GM23338 (cell line): ENCODE measurements at regions not wholly inside any gene's neighbourhood (a gene's known extent, or its start where the extent isn't known, plus 50 kb on each side); places are given as distances from the start of the nearest gene placed in this dataset.

Experiments used
- ATAC-seq: fragments of 200-7000 bp; cut with Tn5 transposase; 3 replicates; pipeline ENCODE4 v1.9.1; 2020
- DNase-seq: peaks from one replicate; pipeline ENCODE4 v3.0.0-alpha.2; 2015; ENCODE audit warnings: low spot score
- H2AFZ ChIP-seq: fragments of 200-600 bp; sonication (generic); 2 replicates; pipeline ENCODE4 v1.8.0; 2016; ENCODE audit warnings: antibody characterized with exemption, mild to moderate bottlenecking, moderate library complexity
- H3F3A ChIP-seq: fragments of 200-600 bp; sonication (generic); replicated peaks from 2 replicates; pipeline ENCODE4 v1.8.0; 2017; ENCODE audit warnings: antibody characterized with exemption, mixed run types, low read depth
- H3K27ac ChIP-seq: fragments of 200-600 bp; sonication (generic); 2 replicates; pipeline ENCODE4 v1.6.1; 2016; ENCODE audit warnings: low read depth
- H3K27me3 ChIP-seq: fragments of 200-600 bp; sonication (generic); 2 replicates; pipeline ENCODE4 v1.8.0; 2016; ENCODE audit warnings: mild to moderate bottlenecking, mixed run types, moderate library complexity; ENCODE audit not compliant: insufficient read depth
- H3K36me3 ChIP-seq: fragments of 200-600 bp; sonication (generic); 2 replicates; pipeline ENCODE4 v1.8.0; 2016; ENCODE audit warnings: mild to moderate bottlenecking; ENCODE audit not compliant: insufficient read depth
- H3K4me1 ChIP-seq: fragments of 200-600 bp; sonication (generic); 2 replicates; pipeline ENCODE4 v1.8.0; 2016; ENCODE audit warnings: mild to moderate bottlenecking, moderate library complexity; ENCODE audit not compliant: insufficient read depth
- H3K4me2 ChIP-seq: fragments of 200-600 bp; sonication (generic); 2 replicates; pipeline ENCODE4 v1.7.1; 2017; ENCODE audit warnings: mixed run types
- H3K4me3 ChIP-seq: fragments of 200-600 bp; sonication (generic); 2 replicates; pipeline ENCODE4 v1.6.1; 2016; ENCODE audit warnings: mixed run types
- H3K79me2 ChIP-seq: fragments of 200-600 bp; sonication (generic); replicated peaks from 2 replicates; pipeline ENCODE4 v1.8.0; 2017; ENCODE audit warnings: mild to moderate bottlenecking; ENCODE audit not compliant: insufficient read depth
- H3K9me2 ChIP-seq: fragments of 200-600 bp; sonication (generic); 2 replicates; pipeline ENCODE4 v1.8.0; 2017; ENCODE audit not compliant: insufficient read depth
- H4K20me1 ChIP-seq: fragments of 200-600 bp; sonication (generic); replicated peaks from 2 replicates; pipeline ENCODE4 v1.8.0; 2017; ENCODE audit warnings: mild to moderate bottlenecking; ENCODE audit not compliant: insufficient read depth
- H3K27ac Mint-ChIP-seq: 2 replicates; pipeline ENCODE4 v1.8.0; 2020; ENCODE audit warnings: inconsistent platforms, mild to moderate bottlenecking, moderate library complexity, mixed read lengths
- H3K27me3 Mint-ChIP-seq: 3 replicates; pipeline ENCODE4 v1.8.0; 2022; ENCODE audit warnings: low read depth, mild to moderate bottlenecking, moderate library complexity, mixed read lengths, inconsistent platforms; ENCODE audit not compliant: insufficient read depth, poor library complexity
- H3K36me3 Mint-ChIP-seq: 3 replicates; pipeline ENCODE4 v1.8.0; 2021; ENCODE audit warnings: low read depth, mild to moderate bottlenecking, inconsistent platforms, moderate library complexity, mixed read lengths
- H3K4me1 Mint-ChIP-seq: 3 replicates; pipeline ENCODE4 v1.8.0; 2020; ENCODE audit warnings: mild to moderate bottlenecking, inconsistent platforms, mixed read lengths
- H3K4me3 Mint-ChIP-seq: 3 replicates; pipeline ENCODE4 v1.8.0; 2021; ENCODE audit warnings: moderate library complexity, mild to moderate bottlenecking, inconsistent platforms, mixed read lengths
- H3K9me3 Mint-ChIP-seq: 3 replicates; pipeline ENCODE4 v1.8.0; 2020; ENCODE audit warnings: moderate library complexity, mild to moderate bottlenecking, inconsistent platforms, mixed read lengths
- CREB1 ChIP-seq: fragments of 250-450 bp; sonication (Bioruptor Pico); IDR thresholded peaks from 2 replicates; pipeline ENCODE4 v1.5.0; 2020; ENCODE audit warnings: low read depth, mild to moderate bottlenecking, moderate library complexity
- EZH2 ChIP-seq: fragments of 200-600 bp; sonication (generic); IDR thresholded peaks from one replicate; pipeline ENCODE4 v1.8.0; 2017; ENCODE audit warnings: antibody characterized with exemption, mild to moderate bottlenecking, low read depth; ENCODE audit not compliant: unreplicated experiment
- EZH2phosphoT487 ChIP-seq: fragments of 200-600 bp; sonication (generic); IDR thresholded peaks from one replicate; pipeline ENCODE4 v1.8.1; 2018; ENCODE audit warnings: antibody characterized with exemption; ENCODE audit not compliant: unreplicated experiment
- NANOG ChIP-seq: IDR thresholded peaks from 2 replicates; pipeline ENCODE4 v1.6.1; 2016; ENCODE audit warnings: antibody characterized with exemption, borderline replicate concordance
- STAT1 ChIP-seq: IDR thresholded peaks from one replicate; pipeline ENCODE4 v1.6.1; 2016; ENCODE audit warnings: antibody characterized with exemption; ENCODE audit not compliant: unreplicated experiment
- ZNF114 ChIP-seq: fragments of 250-450 bp; sonication (Bioruptor Pico); IDR thresholded peaks from 2 replicates; pipeline ENCODE4 v1.5.0; 2020; ENCODE audit warnings: mild to moderate bottlenecking, moderate library complexity
- TF ChIP-seq, protein P1 (sequence below): IDR thresholded peaks from one replicate; pipeline ENCODE4 v1.6.1; 2018; ENCODE audit warnings: antibody characterized with exemption; ENCODE audit not compliant: unreplicated experiment
- TF ChIP-seq, protein P2 (sequence below), 2 experiments: fragments of 200-600 bp in 1 of 2; sonication (generic) in 1 of 2; conservative IDR thresholded peaks; 2 replicates each; pipeline versions ENCODE4 v1.5.1 to v1.6.1; 2016 to 2017; ENCODE audit warnings: antibody characterized with exemption in 2 of 2, low read depth in 2 of 2, mild to moderate bottlenecking in 2 of 2, moderate library complexity in 1 of 2
- TF ChIP-seq, protein P3 (sequence below): IDR thresholded peaks from 2 replicates; pipeline ENCODE4 v1.6.1; 2016; ENCODE audit warnings: antibody characterized with exemption
- TF ChIP-seq, protein P4 (sequence below): fragments of 250-450 bp; sonication (Bioruptor Pico); IDR thresholded peaks from 2 replicates; pipeline ENCODE4 v1.5.0; 2020; ENCODE audit warnings: mild to moderate bottlenecking, moderate library complexity

DNA sequence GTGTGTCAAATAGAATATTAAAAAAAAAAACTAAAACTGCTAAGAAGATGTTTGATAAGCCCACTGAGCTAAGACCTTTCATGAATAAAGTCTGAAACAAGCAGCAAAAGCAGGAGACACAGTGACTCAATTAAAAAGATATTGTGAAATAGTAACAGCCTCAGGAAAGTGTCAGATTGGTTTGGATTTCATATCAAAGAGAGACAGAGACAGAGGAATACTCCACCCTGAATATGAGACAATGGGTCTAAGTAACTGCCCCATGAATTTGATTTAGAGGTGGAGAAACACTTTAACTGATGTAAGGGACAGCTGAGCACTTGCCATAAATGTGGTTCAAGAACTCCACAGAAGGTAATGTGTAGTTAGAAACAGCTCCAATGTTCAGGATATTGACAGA is 277.9 kb upstream of the FOXG1 start (continued):
- TF ChIP-seq, protein P1, sequence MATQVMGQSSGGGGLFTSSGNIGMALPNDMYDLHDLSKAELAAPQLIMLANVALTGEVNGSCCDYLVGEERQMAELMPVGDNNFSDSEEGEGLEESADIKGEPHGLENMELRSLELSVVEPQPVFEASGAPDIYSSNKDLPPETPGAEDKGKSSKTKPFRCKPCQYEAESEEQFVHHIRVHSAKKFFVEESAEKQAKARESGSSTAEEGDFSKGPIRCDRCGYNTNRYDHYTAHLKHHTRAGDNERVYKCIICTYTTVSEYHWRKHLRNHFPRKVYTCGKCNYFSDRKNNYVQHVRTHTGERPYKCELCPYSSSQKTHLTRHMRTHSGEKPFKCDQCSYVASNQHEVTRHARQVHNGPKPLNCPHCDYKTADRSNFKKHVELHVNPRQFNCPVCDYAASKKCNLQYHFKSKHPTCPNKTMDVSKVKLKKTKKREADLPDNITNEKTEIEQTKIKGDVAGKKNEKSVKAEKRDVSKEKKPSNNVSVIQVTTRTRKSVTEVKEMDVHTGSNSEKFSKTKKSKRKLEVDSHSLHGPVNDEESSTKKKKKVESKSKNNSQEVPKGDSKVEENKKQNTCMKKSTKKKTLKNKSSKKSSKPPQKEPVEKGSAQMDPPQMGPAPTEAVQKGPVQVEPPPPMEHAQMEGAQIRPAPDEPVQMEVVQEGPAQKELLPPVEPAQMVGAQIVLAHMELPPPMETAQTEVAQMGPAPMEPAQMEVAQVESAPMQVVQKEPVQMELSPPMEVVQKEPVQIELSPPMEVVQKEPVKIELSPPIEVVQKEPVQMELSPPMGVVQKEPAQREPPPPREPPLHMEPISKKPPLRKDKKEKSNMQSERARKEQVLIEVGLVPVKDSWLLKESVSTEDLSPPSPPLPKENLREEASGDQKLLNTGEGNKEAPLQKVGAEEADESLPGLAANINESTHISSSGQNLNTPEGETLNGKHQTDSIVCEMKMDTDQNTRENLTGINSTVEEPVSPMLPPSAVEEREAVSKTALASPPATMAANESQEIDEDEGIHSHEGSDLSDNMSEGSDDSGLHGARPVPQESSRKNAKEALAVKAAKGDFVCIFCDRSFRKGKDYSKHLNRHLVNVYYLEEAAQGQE = no peak
- TF ChIP-seq ZNF114 (CRISPR knock-in tag) (no peak), EZH2 (no peak), NANOG (no peak)
- TF ChIP-seq, protein P2, sequence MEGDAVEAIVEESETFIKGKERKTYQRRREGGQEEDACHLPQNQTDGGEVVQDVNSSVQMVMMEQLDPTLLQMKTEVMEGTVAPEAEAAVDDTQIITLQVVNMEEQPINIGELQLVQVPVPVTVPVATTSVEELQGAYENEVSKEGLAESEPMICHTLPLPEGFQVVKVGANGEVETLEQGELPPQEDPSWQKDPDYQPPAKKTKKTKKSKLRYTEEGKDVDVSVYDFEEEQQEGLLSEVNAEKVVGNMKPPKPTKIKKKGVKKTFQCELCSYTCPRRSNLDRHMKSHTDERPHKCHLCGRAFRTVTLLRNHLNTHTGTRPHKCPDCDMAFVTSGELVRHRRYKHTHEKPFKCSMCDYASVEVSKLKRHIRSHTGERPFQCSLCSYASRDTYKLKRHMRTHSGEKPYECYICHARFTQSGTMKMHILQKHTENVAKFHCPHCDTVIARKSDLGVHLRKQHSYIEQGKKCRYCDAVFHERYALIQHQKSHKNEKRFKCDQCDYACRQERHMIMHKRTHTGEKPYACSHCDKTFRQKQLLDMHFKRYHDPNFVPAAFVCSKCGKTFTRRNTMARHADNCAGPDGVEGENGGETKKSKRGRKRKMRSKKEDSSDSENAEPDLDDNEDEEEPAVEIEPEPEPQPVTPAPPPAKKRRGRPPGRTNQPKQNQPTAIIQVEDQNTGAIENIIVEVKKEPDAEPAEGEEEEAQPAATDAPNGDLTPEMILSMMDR (conservative IDR thresholded peaks at IDR 0.05; ENCODE audit: low read depth in 2 of 2) = no peak

DNA sequence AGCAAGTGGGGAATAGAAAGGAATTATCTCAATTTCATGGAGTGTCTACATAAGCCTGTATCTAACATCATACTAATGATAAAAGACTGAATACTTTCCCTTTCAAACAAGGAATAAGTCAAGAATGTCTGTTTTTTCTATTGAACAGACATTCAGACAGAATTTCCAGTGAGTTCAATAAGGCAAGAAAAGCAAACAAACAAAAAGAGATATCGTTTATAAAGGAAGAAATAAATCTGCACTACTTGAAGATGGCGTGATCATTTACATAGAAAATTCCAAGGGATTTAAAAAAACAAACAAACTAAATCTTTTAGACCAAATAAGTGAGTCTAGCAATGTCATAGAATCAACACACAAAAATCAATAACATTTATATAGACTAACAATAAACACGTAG is 273.1 kb upstream of the FOXG1 start:
- ATAC-seq = no peak
- Mint-ChIP-seq H3K9me3 (no peaks in the 10 kb centered on the region; the same call in 2 of the 3 replicates), H3K27ac (no peak overlapping the region), H3K36me3 (no peaks in the 10 kb centered on the region), H3K27me3 (no peaks in the 10 kb centered on the region), H3K4me3 (no peak overlapping the region), H3K4me1 (no peaks in the 10 kb centered on the region)
- H3K27me3 ChIP-seq = no peaks in the 10 kb centered on the region
- no peak for DNase-seq
- H3K4me3 ChIP-seq = no peak overlapping the region
- H3K27ac ChIP-seq = no peak overlapping the region
- no peak overlapping the region for H3K4me2 ChIP-seq
- H3F3A ChIP-seq = no peaks in the 10 kb centered on the region
- H3K79me2 ChIP-seq = no peaks in the 10 kb centered on the region
- H3K4me1 ChIP-seq = no peaks in the 10 kb centered on the region
- no peak overlapping the region for H2AFZ ChIP-seq
- peaks cover 4% of the 10 kb centered on the region; the same call in 1 of the 2 replicates for H3K9me2 ChIP-seq
- no peaks in the 10 kb centered on the region for H3K36me3 ChIP-seq
- no peaks in the 10 kb centered on the region for H4K20me1 ChIP-seq
- no peak for TF ChIP-seq CREB1 (CRISPR knock-in tag)
- TF ChIP-seq EZH2phosphoT487 = no peak
- TF ChIP-seq, protein P2 (conservative IDR thresholded peaks at IDR 0.05; ENCODE audit: low read depth in 2 of 2) = no peak
- no peak for TF ChIP-seq NANOG
- TF ChIP-seq EZH2 = no peak
- TF ChIP-seq STAT1 = no peak
- TF ChIP-seq, protein P3, sequence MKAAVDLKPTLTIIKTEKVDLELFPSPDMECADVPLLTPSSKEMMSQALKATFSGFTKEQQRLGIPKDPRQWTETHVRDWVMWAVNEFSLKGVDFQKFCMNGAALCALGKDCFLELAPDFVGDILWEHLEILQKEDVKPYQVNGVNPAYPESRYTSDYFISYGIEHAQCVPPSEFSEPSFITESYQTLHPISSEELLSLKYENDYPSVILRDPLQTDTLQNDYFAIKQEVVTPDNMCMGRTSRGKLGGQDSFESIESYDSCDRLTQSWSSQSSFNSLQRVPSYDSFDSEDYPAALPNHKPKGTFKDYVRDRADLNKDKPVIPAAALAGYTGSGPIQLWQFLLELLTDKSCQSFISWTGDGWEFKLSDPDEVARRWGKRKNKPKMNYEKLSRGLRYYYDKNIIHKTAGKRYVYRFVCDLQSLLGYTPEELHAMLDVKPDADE = no peak
- TF ChIP-seq ZNF114 (CRISPR knock-in tag) = no peak
- TF ChIP-seq, protein P4, sequence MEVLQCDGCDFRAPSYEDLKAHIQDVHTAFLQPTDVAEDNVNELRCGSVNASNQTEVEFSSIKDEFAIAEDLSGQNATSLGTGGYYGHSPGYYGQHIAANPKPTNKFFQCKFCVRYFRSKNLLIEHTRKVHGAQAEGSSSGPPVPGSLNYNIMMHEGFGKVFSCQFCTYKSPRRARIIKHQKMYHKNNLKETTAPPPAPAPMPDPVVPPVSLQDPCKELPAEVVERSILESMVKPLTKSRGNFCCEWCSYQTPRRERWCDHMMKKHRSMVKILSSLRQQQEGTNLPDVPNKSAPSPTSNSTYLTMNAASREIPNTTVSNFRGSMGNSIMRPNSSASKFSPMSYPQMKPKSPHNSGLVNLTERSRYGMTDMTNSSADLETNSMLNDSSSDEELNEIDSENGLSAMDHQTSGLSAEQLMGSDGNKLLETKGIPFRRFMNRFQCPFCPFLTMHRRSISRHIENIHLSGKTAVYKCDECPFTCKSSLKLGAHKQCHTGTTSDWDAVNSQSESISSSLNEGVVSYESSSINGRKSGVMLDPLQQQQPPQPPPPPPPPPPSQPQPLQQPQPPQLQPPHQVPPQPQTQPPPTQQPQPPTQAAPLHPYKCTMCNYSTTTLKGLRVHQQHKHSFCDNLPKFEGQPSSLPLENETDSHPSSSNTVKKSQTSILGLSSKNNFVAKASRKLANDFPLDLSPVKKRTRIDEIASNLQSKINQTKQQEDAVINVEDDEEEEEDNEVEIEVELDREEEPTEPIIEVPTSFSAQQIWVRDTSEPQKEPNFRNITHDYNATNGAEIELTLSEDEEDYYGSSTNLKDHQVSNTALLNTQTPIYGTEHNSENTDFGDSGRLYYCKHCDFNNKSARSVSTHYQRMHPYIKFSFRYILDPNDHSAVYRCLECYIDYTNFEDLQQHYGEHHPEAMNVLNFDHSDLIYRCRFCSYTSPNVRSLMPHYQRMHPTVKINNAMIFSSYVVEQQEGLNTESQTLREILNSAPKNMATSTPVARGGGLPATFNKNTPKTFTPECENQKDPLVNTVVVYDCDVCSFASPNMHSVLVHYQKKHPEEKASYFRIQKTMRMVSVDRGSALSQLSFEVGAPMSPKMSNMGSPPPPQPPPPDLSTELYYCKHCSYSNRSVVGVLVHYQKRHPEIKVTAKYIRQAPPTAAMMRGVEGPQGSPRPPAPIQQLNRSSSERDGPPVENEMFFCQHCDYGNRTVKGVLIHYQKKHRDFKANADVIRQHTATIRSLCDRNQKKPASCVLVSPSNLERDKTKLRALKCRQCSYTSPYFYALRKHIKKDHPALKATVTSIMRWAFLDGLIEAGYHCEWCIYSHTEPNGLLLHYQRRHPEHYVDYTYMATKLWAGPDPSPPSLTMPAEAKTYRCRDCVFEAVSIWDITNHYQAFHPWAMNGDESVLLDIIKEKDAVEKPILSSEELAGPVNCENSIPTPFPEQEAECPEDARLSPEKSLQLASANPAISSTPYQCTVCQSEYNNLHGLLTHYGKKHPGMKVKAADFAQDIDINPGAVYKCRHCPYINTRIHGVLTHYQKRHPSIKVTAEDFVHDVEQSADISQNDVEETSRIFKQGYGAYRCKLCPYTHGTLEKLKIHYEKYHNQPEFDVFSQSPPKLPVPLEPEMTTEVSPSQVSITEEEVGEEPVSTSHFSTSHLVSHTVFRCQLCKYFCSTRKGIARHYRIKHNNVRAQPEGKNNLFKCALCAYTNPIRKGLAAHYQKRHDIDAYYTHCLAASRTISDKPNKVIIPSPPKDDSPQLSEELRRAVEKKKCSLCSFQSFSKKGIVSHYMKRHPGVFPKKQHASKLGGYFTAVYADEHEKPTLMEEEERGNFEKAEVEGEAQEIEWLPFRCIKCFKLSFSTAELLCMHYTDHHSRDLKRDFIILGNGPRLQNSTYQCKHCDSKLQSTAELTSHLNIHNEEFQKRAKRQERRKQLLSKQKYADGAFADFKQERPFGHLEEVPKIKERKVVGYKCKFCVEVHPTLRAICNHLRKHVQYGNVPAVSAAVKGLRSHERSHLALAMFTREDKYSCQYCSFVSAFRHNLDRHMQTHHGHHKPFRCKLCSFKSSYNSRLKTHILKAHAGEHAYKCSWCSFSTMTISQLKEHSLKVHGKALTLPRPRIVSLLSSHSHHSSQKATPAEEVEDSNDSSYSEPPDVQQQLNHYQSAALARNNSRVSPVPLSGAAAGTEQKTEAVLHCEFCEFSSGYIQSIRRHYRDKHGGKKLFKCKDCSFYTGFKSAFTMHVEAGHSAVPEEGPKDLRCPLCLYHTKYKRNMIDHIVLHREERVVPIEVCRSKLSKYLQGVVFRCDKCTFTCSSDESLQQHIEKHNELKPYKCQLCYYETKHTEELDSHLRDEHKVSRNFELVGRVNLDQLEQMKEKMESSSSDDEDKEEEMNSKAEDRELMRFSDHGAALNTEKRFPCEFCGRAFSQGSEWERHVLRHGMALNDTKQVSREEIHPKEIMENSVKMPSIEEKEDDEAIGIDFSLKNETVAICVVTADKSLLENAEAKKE (CRISPR knock-in tag) = no peak
